HG03064 (cell line): ENCODE measurements at regions not wholly inside any gene's neighbourhood (a gene's known extent, or its start where the extent isn't known, plus 50 kb on each side); places are given as distances from the start of the nearest gene placed in this dataset.
"Not testable (repeated sequence)": the region's sequence is repeated elsewhere in the genome, so short reads cannot be mapped to it uniquely, and the experiment has no call there.

Experiments
- ATAC-seq: cut with Tn5 transposase; IDR thresholded peaks from one replicate; pipeline ENCODE4 v1.9.1; 2021; ENCODE audit warnings: low read depth; ENCODE audit not compliant: unreplicated experiment

- ATAC-seq = no peak
Measured at GRCh38 chr10:105605104-105605503, 964.0 kb downstream of the SORCS3 start.

DNA sequence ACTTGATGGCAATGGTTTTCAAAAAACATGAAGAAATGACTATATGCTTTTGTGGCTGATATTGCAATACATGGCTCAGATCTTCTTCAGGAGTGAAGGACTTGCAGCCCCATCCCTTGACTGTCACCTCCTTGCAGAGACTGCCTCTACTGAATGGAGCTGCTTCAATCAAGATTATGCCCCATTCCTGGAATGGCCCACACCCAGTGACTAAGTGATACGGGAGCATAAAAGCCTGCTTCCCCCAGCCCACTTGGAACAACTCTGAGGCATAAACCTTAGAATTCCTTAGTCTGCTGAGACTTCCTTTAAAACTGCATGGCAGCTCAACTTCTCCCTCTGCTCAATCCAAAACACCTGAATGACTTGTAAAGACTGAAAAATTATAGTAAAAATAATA, 957.1 kb downstream of the SORCS3 start:
- ATAC-seq = no peak

DNA sequence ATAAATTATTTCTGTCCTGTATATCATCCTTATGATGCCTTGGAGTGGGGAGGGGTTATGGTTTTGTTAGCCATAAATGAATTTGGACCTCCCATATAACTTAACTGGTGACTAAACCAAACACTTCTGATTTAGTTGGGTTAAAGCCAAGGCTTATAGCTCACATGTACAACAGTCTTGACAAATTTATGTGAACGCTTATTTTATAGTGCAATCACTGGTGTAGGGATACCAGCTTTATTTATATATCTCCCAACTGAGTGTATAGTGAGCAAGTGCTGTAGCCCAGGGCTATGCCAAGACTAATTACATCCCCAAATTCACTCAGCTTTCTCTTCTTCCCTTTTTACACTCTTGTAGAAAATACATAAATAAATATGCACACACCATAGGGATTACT, 956.2 kb downstream of the SORCS3 start:
- no peak for ATAC-seq

DNA sequence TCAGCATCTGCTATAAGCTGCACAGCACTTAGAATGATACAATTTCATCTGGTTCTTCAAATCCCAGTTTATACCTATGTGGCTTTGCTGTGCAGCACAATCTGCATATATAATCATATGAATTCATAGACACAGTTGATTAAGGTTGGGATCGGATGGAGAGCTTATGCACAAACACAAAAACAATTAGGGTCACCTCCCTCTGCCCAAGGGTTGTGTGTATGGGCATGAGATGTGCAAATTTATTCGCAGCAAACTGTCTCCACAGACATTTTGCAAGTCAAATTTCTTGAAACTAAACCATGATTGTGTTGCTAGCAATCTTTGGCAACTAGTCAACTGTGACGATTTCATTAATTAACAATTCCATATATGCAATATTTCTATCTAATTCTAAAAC, 955.7 kb downstream of the SORCS3 start:
- ATAC-seq = no peak

- no peak for ATAC-seq
Measured at GRCh38 chr10:105594296-105594695, 953.2 kb downstream of the SORCS3 start.

DNA sequence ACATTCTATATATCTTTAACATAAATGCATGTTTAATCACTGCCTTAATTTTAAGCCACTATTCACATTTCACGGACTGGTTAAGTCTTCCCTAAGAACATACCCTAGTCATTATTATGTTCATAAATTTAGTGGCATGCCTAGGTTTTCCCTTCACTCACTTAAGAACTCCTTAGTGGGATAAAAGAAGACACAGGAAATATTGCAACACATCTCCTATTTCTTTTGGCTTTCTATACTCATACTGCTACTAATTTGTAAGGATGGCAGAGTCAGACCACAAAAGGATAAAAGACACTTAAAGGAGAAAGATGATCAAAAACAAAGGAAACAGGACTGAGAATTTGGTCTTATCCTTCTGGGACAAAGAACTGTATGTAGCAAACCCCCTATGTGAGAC, 951.4 kb downstream of the SORCS3 start:
- ATAC-seq = no peak

DNA sequence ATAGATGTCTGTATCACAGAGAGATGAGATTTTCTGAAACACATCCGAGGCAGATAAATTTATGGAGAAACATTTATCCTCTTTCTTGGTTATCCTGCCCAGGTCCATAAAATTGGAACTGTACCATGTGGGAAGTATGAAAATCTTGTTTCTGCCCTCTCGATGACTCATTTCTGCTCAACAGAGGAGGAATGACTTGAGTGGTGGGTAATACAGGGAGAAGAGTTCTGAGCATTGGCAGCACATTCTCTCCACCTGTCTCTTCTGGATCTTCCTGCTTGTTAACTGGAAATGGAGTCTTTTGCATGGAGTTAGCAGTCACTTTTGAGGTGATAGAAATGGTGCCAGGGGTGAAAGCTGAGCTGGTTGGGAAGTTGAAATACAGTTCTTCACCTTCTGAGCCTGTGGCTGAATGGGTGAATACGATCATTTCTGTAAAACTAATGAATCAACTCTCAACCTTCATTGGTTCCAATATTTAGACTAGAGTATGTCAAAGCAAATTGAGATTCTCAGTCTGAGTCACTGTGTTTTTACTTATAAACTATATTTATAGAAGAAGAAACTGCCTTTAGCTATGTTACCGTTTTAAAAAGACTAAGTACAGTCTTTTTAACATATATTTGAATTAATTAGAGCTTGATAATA, 945.5 kb downstream of the SORCS3 start:
- ATAC-seq = no peak

- ATAC-seq = no peak
Measured at GRCh38 chr10:105585753-105586152, 944.7 kb downstream of the SORCS3 start.

GRCh38 chr10:105585171-105585570, 944.1 kb downstream of the SORCS3 start:
- ATAC-seq = no peak

- no peak for ATAC-seq
Measured at GRCh38 chr10:105579112-105579511, 938.0 kb downstream of the SORCS3 start.

DNA sequence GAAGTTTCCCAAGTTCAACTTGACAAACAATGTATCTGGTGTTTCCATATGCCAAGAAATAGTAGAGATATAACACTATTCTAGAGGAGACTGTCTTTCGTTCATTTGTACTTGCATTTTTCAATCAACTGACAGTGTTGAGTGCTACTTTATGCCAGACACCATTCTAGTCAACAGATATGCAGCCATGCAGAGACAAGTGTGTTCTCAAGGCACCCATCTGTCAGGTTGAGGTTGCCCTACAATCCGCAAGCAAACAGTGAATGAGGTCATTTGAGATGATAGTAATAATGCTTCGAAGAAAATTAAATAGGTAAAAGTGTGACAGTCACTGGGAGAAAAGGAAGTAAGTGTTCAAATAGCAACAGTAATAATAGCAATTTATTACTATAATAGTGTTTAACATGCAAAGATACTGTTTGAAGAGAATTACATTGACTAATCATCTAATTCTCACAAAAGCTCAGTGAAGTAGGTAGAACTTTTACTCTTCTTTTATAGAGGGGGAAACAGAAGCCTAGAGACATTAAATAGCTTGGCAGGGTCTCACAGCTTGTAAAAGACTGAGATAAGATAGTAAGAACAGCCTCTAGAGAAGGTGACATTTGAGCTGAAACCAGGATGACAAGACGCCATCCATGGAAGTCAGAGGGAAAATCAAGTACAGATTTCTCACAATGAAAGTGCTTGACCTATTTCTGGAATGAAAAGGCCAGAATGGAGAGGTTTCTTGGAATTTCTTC, 936.9 kb downstream of the SORCS3 start:
- ATAC-seq = no peak

- no peak for ATAC-seq
Measured at GRCh38 chr10:105559333-105560097, 918.4 kb downstream of the SORCS3 start.

DNA sequence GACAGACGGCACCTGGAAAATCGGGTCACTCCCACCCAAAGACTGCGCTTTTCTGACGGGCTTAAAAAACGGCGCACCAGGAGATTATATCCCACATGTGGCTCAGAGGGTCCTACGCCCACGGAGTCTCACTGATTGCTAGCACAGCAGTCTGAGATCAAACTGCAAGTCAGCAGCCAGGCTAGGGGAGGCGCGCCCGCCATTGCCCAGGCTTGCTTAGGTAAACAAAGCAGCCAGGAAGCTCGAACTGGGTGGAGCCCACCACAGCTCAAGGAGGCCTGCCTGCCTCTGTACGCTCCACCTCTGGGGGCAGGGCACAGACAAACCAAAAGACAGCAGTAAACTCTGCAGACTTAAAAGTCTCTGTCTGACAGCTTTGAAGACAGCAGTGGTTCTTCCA, 909.4 kb downstream of the SORCS3 start:
- ATAC-seq = not testable (repeated sequence)

DNA sequence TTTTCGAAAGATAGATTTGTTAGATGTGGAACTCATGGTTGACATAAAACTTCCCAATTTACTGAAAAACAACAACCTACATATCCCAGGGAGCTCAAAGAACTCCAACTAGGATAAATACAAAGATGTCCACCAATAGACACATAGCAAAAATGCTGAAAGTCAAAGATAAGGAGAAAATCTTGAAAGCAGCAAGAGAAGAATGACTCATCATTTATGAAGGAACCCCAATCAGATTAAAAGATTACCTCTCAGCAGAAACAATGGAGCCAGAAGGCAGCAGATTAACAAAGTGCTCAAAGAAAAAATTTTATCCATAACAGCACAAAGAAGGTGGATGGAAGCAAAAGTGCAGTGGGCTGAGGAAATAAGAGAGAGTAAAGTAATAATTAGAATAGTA, 908.6 kb downstream of the SORCS3 start:
- ATAC-seq = no peak

DNA sequence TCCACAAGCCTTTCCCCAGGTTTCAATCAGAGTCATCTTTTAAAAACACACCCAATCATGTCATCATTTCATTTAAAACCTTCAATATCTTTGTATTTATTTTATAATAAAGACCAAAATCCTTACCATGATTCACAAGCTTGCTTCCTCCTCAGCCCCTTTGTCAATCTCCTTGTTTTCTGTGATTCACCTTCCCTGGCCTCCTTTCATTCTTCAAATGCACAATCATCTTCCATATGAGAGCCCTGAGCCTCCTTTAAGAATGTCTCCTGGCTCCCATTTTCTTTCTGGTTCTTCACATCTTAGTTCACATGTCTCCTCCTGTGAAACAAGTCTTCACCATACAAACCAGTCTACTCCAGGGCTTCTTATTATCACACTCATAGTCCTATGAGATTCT, 904.0 kb downstream of the SORCS3 start:
- no peak for ATAC-seq

DNA sequence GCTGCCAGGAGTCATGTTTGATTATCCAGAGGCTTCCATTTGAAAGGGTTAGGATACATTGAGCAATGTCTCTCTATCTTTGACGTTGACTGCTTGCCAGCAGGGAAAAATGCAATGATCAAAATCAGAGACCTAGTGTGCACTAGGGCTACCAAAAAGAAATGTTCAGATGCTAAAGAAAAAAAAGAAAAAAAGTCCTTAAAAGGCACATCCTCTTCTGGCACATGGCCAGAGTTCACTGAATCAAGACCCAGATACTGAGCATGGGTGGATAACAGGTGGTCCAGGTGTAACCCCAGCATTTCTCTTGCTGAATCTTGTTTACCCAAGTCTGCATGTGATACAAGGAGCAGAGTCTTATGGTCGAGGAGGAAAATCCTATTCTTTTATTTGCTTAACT, 899.3 kb downstream of the SORCS3 start:
- no peak for ATAC-seq

- ATAC-seq = no peak
Measured at GRCh38 chr10:105538874-105539273, 897.8 kb downstream of the SORCS3 start.

GRCh38 chr10:105535478-105535877, 894.4 kb downstream of the SORCS3 start:
- no peak for ATAC-seq

DNA sequence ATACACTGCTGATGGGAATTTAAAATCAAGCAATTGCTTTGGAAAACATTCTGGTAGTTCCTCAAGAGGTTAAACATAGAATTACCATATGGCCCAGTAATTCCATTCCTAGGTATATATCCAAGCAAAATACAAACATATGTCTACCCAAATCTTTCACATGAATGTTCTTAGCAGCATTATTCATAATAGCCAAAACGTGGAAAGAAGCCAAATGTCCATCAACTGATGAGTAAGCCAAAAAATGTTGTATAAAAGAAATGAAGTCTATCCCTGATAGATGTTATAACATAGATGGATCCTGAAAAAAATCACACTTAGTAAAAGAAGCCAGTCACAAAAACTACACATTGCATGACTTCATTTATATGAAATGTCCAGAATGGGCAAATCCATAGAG, 893.0 kb downstream of the SORCS3 start:
- no peak for ATAC-seq

DNA sequence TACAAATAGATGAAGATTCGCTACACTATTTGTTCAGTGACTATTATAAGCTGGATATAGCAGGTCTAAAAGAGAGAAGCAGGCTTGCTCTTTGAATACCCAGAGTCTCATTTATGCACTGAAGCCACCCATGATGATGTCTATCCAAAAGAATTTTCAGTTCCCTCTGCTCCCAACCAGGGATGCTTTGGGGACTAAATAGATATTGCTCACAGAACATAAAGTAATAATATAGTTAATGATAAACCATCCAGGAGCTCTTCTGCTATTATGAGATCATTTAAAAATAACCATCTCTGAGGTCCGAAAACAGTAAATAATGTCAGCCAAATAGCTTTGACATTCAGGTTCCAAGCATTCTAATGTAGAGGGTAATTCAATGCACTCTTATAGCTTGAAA, 875.4 kb downstream of the SORCS3 start:
- ATAC-seq = no peak

GRCh38 chr10:105514106-105514505, 873.0 kb downstream of the SORCS3 start:
- no peak for ATAC-seq

DNA sequence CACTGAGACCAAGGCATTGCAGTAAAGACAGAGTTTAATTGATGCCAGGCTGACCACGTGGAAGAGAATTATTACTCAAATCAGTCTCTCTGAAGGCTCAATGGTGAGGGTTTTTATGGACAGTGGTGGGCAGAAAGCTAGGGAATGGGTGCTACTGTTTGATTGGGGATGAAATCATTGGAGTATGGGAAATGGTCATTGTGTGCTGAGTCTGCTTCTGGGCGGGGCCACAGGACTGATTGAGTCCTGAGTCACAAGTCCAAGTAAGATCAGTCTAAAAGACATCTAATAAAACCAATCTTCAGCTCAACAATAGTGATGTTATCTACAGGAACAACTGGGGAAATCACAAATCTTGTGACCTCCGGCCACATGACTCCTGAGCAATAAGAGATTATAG, 868.4 kb downstream of the SORCS3 start:
- no peak for ATAC-seq
